Left ventricle myocardium inferior (tissue), 1 donor: ENCODE measurements at regions not wholly inside any gene's neighbourhood (a gene's known extent, or its start where the extent isn't known, plus 50 kb on each side); places are given as distances from the start of the nearest gene placed in this dataset.

ENCODE experiments used
- DNase-seq: peaks from one replicate; pipeline ENCODE4 v3.0.0-alpha.2; 2020
- H3K27ac ChIP-seq: fragments of 200-600 bp; replicated peaks from 2 replicates; pipeline ENCODE4 v1.8.0; 2021
- H3K27me3 ChIP-seq: fragments of 200-600 bp; 2 replicates; pipeline ENCODE4 v1.8.0; 2021; ENCODE audit warnings: low read depth
- H3K36me3 ChIP-seq: fragments of 200-600 bp; 2 replicates; pipeline ENCODE4 v1.8.0; 2021
- H3K4me1 ChIP-seq: fragments of 200-600 bp; 2 replicates; pipeline ENCODE4 v1.8.0; 2021
- H3K4me3 ChIP-seq: fragments of 200-600 bp; 2 replicates; pipeline ENCODE4 v1.8.0; 2021; ENCODE audit warnings: mild to moderate bottlenecking, moderate library complexity
- H3K9me3 ChIP-seq: fragments of 200-600 bp; replicated peaks from 2 replicates; pipeline ENCODE4 v1.8.0; 2021
- CTCF ChIP-seq: fragments of 200-600 bp; IDR thresholded peaks from 2 replicates; pipeline ENCODE4 v1.8.0; 2021; ENCODE audit warnings: antibody characterized with exemption, mild to moderate bottlenecking, borderline replicate concordance
- intact Hi-C: fragments of 100-400 bp; cut with micrococcal nuclease; formaldehyde crosslinking; loops from one replicate; pipeline ENCODE4 v1.11.0; 2022
- donor health status: DM: no; HTN: yes; CAD: no; lungs with severe emphysema.

GRCh38 chr4:149245333-149245732, 570.3 kb downstream of the IQCM start:
- H3K4me1 ChIP-seq: peaks cover 6% of the 10 kb centered on the region
- no peak for TF ChIP-seq CTCF
- no peaks in the 10 kb centered on the region for H3K36me3 ChIP-seq
- no peak overlapping the region for H3K27ac ChIP-seq
- H3K9me3 ChIP-seq: no peaks in the 10 kb centered on the region
- intact Hi-C loops: no loop called here
- H3K27me3 ChIP-seq: no peaks in the 10 kb centered on the region
- DNase-seq: no peak
- H3K4me3 ChIP-seq: no peak overlapping the region

- H3K36me3 ChIP-seq: no peaks in the 10 kb centered on the region
- intact Hi-C loops: no loop called here
- no peak for DNase-seq
- no peak overlapping the region for H3K4me3 ChIP-seq
- no peak for TF ChIP-seq CTCF
- no peak overlapping the region for H3K27ac ChIP-seq
- H3K4me1 ChIP-seq: no peaks in the 10 kb centered on the region
- no peaks in the 10 kb centered on the region for H3K9me3 ChIP-seq
- H3K27me3 ChIP-seq: no peaks in the 10 kb centered on the region
These were observed 577.5 kb downstream of the IQCM start for GRCh38 chr4:149238097-149238496.

DNA sequence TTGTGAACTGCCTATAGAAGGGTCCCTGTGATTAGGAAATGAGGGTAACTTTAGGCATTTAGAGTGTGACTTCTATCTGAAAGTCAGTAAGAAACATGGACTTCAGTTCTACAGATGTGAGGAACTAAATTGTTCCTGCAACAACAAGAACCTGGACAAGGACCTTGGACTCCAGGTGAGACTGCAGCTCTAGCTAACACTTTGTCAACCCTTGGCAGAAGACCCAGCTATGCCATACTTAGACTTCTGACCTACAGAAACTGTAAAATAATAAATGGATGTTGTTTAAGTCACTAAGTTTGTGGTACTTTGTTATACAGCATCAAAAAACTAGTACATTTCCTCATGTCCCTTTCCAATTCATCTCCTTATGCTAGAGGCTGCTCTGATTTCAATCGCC, 580.8 kb downstream of the IQCM start:
- intact Hi-C loops: no loop called here
- H3K27ac ChIP-seq: no peak overlapping the region
- no peak for TF ChIP-seq CTCF
- no peaks in the 10 kb centered on the region for H3K36me3 ChIP-seq
- H3K4me3 ChIP-seq: no peak overlapping the region
- no peaks in the 10 kb centered on the region for H3K4me1 ChIP-seq
- no peaks in the 10 kb centered on the region for H3K27me3 ChIP-seq
- H3K9me3 ChIP-seq: peaks cover 7% of the 10 kb centered on the region
- no peak for DNase-seq

GRCh38 chr4:149223659-149224058, 592.0 kb downstream of the IQCM start:
- H3K27ac ChIP-seq: no peak overlapping the region
- no peak overlapping the region for H3K4me3 ChIP-seq
- intact Hi-C loops: no loop called here
- no peaks in the 10 kb centered on the region for H3K4me1 ChIP-seq
- no peak for DNase-seq
- H3K36me3 ChIP-seq: no peaks in the 10 kb centered on the region
- no peaks in the 10 kb centered on the region for H3K27me3 ChIP-seq
- TF ChIP-seq CTCF: no peak
- H3K9me3 ChIP-seq: peaks cover 63% of the 10 kb centered on the region

GRCh38 chr4:149218672-149219071, 597.0 kb downstream of the IQCM start:
- intact Hi-C loops: no loop called here
- Histone ChIP-seq H3K4me1 (no peaks in the 10 kb centered on the region), H3K27me3 (no peaks in the 10 kb centered on the region), H3K27ac (no peak overlapping the region), H3K4me3 (no peak overlapping the region), H3K9me3 (peaks cover 47% of the 10 kb centered on the region), H3K36me3 (no peaks in the 10 kb centered on the region)
- no peak for TF ChIP-seq CTCF
- DNase-seq: no peak

DNA sequence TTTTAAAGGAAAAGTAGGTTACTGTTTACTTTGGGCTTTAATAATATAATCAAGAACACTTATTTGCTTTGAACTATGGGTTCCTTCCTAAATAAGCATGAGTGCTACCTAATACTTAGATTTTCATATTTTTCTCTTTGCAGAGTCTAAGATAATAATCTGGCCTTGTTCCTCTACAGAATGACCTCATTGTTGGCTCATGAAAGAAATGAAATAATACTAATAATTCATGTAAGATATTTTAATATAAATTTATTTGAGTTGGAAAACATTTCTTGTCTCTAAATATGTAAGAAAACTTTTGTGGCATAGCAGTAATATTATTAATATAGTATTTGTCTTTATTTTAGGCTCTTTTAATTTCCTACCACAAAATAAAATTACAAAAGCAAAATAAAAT, 601.3 kb downstream of the IQCM start:
- intact Hi-C loops: no loop called here
- Histone ChIP-seq H3K27ac (no peak overlapping the region), H3K9me3 (peaks cover 5% of the 10 kb centered on the region), H3K4me1 (no peaks in the 10 kb centered on the region), H3K27me3 (no peaks in the 10 kb centered on the region), H3K36me3 (no peaks in the 10 kb centered on the region), H3K4me3 (no peak overlapping the region)
- no peak for TF ChIP-seq CTCF
- no peak for DNase-seq
